ENCODE measurements at regions not wholly inside any gene's neighbourhood (a gene's known extent, or its start where the extent isn't known, plus 50 kb on each side); places are given as distances from the start of the nearest gene placed in this dataset.

DNA sequence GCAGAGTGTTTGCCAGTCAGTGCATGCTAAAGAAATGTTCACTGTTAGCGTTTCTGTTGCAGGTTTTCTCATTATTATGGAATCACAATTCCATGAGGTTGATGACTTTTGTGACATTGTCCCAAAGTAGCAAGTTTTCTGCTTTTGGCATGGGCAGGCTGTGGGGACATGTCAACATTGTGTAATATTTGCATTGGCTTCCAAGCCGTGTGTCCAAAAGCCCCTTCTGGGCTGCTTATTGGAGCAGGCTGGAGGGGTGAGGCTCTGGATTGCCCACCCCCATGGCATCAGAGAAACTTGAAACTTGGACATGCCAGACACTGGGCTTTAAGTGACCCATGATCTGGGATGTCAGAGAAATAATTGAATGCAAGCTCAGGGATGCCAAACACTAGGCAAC lies 90.7 kb downstream of the RTL9 start:
- TF ChIP-seq, protein P1, sequence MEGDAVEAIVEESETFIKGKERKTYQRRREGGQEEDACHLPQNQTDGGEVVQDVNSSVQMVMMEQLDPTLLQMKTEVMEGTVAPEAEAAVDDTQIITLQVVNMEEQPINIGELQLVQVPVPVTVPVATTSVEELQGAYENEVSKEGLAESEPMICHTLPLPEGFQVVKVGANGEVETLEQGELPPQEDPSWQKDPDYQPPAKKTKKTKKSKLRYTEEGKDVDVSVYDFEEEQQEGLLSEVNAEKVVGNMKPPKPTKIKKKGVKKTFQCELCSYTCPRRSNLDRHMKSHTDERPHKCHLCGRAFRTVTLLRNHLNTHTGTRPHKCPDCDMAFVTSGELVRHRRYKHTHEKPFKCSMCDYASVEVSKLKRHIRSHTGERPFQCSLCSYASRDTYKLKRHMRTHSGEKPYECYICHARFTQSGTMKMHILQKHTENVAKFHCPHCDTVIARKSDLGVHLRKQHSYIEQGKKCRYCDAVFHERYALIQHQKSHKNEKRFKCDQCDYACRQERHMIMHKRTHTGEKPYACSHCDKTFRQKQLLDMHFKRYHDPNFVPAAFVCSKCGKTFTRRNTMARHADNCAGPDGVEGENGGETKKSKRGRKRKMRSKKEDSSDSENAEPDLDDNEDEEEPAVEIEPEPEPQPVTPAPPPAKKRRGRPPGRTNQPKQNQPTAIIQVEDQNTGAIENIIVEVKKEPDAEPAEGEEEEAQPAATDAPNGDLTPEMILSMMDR (conservative IDR thresholded peaks at IDR 0.05; ENCODE audit: low read length) = no peak
- no peak for TF ChIP-seq EZH2phosphoT487 (IDR thresholded peaks at IDR 0.05; ENCODE audit: borderline replicate concordance)

Data from Loucy (cell line).